ENCODE measurements at regions not wholly inside any gene's neighbourhood (a gene's known extent, or its start where the extent isn't known, plus 50 kb on each side); places are given as distances from the start of the nearest gene placed in this dataset.

GRCh38 chr5:166952048-166952447 is 1339.4 kb upstream of the WWC1 start:
- TF ChIP-seq CTCF (IDR thresholded peaks at IDR 0.05; ENCODE audit: low read depth, low read length) (no peak), POLR2A (IDR thresholded peaks at IDR 0.05; ENCODE audit: extremely low read depth, insufficient read length) (no peak), MYC (IDR thresholded peaks at IDR 0.05; ENCODE audit: low read depth, low read length) (no peak), MAX (IDR thresholded peaks at IDR 0.05; ENCODE audit: low read depth, low read length) (no peak)

All from NB4 (cell line).